ENCODE measurements at regions not wholly inside any gene's neighbourhood (a gene's known extent, or its start where the extent isn't known, plus 50 kb on each side); places are given as distances from the start of the nearest gene placed in this dataset.
A peak's percentile ranks its signal among the peaks of the same experiment; 100 is the strongest.

- WGBS, 2 experiments (ENCODE audit: low coverage in 1 of 2, low lambda C conversion rate in 2 of 2, missing lambda C conversion rate in 2 of 2): 3 to 6% methylated on average over 13 of the region's 13 CpGs
- in situ Hi-C loops (cut with MboI): no loop called here
- Histone ChIP-seq H3F3A (ENCODE audit: insufficient read depth) (peaks cover 24% of the 10 kb centered on the region), H3K4me1 (ENCODE audit: insufficient read depth) (peaks cover 28% of the 10 kb centered on the region), H3K27me3 (replicated peaks; ENCODE audit: insufficient read depth) (no peaks in the 10 kb centered on the region), H3K9me3 (ENCODE audit: low read depth) (no peaks in the 10 kb centered on the region), H2AFZ (peak overlapping the region; percentile 75), H3K9ac (peak overlapping the region; percentile 78), H4K20me1 (ENCODE audit: insufficient read depth) (no peaks in the 10 kb centered on the region), H3K36me3 (ENCODE audit: low read depth) (no peaks in the 10 kb centered on the region), H3K4me2 (ENCODE audit: unreplicated experiment) (peak overlapping the region; percentile 71), H3K79me2 (ENCODE audit: insufficient read depth) (no peaks in the 10 kb centered on the region), H3K27ac (peak overlapping the region; percentile 95), H3K9me2 (ENCODE audit: insufficient read depth) (no peaks in the 10 kb centered on the region), H3K4me3 (peak overlapping the region; percentile 57)
- DNase-seq: peak; percentile 95
- TF ChIP-seq EZH2phosphoT487 (IDR thresholded peaks at IDR 0.05; ENCODE audit: insufficient read depth, low read depth) (no peak), EZH2 (IDR thresholded peaks at IDR 0.05; ENCODE audit: insufficient read depth, poor library complexity, severe bottlenecking) (no peak)
Measured at GRCh38 chr13:111006506-111007031, 91.7 kb upstream of the ANKRD10 start.

GRCh38 chr13:111005808-111006505, 91.1 kb upstream of the ANKRD10 start:
- H3K27ac ChIP-seq: peak overlapping the region; percentile 95

GRCh38 chr13:111005364-111005763, 90.5 kb upstream of the ANKRD10 start:
- no peaks in the 10 kb centered on the region for H4K20me1 ChIP-seq (ENCODE audit: insufficient read depth)
- H3K36me3 ChIP-seq (ENCODE audit: low read depth): no peaks in the 10 kb centered on the region
- no peaks in the 10 kb centered on the region for H3K9me3 ChIP-seq (ENCODE audit: low read depth)
- peaks cover 28% of the 10 kb centered on the region for H3K4me1 ChIP-seq (ENCODE audit: insufficient read depth)
- H3K27me3 ChIP-seq (replicated peaks; ENCODE audit: insufficient read depth): no peaks in the 10 kb centered on the region
- peak overlapping the region; percentile 95 for H3K27ac ChIP-seq
- peak overlapping the region; percentile 71 for H3K4me2 ChIP-seq (ENCODE audit: unreplicated experiment)
- DNase-seq: peak; percentile 85
- H3K4me3 ChIP-seq: 0 out of 2 replicates have a peak overlapping the region, but pooled peaks have one; percentile 57
- peaks cover 24% of the 10 kb centered on the region for H3F3A ChIP-seq (ENCODE audit: insufficient read depth)
- no peak for TF ChIP-seq EZH2 (IDR thresholded peaks at IDR 0.05; ENCODE audit: insufficient read depth, poor library complexity, severe bottlenecking)
- TF ChIP-seq EZH2phosphoT487 (IDR thresholded peaks at IDR 0.05; ENCODE audit: insufficient read depth, low read depth): no peak
- in situ Hi-C loops (cut with MboI): no loop called here
- H3K9me2 ChIP-seq (ENCODE audit: insufficient read depth): no peaks in the 10 kb centered on the region
- peak overlapping the region; percentile 78 for H3K9ac ChIP-seq
- H2AFZ ChIP-seq: peak overlapping the region; percentile 75
- H3K79me2 ChIP-seq (ENCODE audit: insufficient read depth): no peaks in the 10 kb centered on the region
- 50 to 52% methylated on average over 6 of the region's 6 CpGs for WGBS, 2 experiments (ENCODE audit: low coverage in 1 of 2, low lambda C conversion rate in 2 of 2, missing lambda C conversion rate in 2 of 2)

More at GRCh38 chr13:111005808-111006505, 91.1 kb upstream of the ANKRD10 start:
- Histone ChIP-seq H3K9me3 (ENCODE audit: low read depth) (no peaks in the 10 kb centered on the region), H3F3A (ENCODE audit: insufficient read depth) (peaks cover 24% of the 10 kb centered on the region), H3K4me2 (ENCODE audit: unreplicated experiment) (peak overlapping the region; percentile 71), H3K9ac (peak overlapping the region; percentile 78), H3K4me3 (peak overlapping the region; percentile 57), H4K20me1 (ENCODE audit: insufficient read depth) (no peaks in the 10 kb centered on the region), H2AFZ (peak overlapping the region; percentile 75), H3K4me1 (ENCODE audit: insufficient read depth) (peaks cover 28% of the 10 kb centered on the region), H3K36me3 (ENCODE audit: low read depth) (no peaks in the 10 kb centered on the region), H3K27me3 (replicated peaks; ENCODE audit: insufficient read depth) (no peaks in the 10 kb centered on the region), H3K79me2 (ENCODE audit: insufficient read depth) (no peaks in the 10 kb centered on the region), H3K9me2 (ENCODE audit: insufficient read depth) (no peaks in the 10 kb centered on the region)
- in situ Hi-C loops (cut with MboI): no loop called here
- TF ChIP-seq EZH2phosphoT487 (IDR thresholded peaks at IDR 0.05; ENCODE audit: insufficient read depth, low read depth) (no peak), EZH2 (IDR thresholded peaks at IDR 0.05; ENCODE audit: insufficient read depth, poor library complexity, severe bottlenecking) (no peak)
- DNase-seq: peak; percentile 55
- WGBS, 2 experiments (ENCODE audit: low coverage in 1 of 2, low lambda C conversion rate in 2 of 2, missing lambda C conversion rate in 2 of 2): 27 to 28% methylated on average over 16 of the region's 16 CpGs

- Histone ChIP-seq H3K4me2 (ENCODE audit: unreplicated experiment) (no peak overlapping the region), H3F3A (ENCODE audit: insufficient read depth) (peaks cover 24% of the 10 kb centered on the region), H3K4me3 (no peak overlapping the region), H3K27me3 (replicated peaks; ENCODE audit: insufficient read depth) (no peaks in the 10 kb centered on the region), H3K9me3 (ENCODE audit: low read depth) (no peaks in the 10 kb centered on the region), H3K36me3 (ENCODE audit: low read depth) (no peaks in the 10 kb centered on the region), H3K9ac (no peak overlapping the region), H4K20me1 (ENCODE audit: insufficient read depth) (no peaks in the 10 kb centered on the region), H3K27ac (no peak overlapping the region), H3K9me2 (ENCODE audit: insufficient read depth) (no peaks in the 10 kb centered on the region), H3K4me1 (ENCODE audit: insufficient read depth) (peaks cover 28% of the 10 kb centered on the region), H3K79me2 (ENCODE audit: insufficient read depth) (no peaks in the 10 kb centered on the region), H2AFZ (no peak overlapping the region)
- 76 to 85% methylated on average over 6 of the region's 6 CpGs for WGBS, 2 experiments (ENCODE audit: low coverage in 1 of 2, low lambda C conversion rate in 2 of 2, missing lambda C conversion rate in 2 of 2)
- in situ Hi-C loops (cut with MboI): no loop called here
- DNase-seq: no peak
- no peak for TF ChIP-seq EZH2phosphoT487 (IDR thresholded peaks at IDR 0.05; ENCODE audit: insufficient read depth, low read depth)
- TF ChIP-seq EZH2 (IDR thresholded peaks at IDR 0.05; ENCODE audit: insufficient read depth, poor library complexity, severe bottlenecking): no peak
Measured at GRCh38 chr13:111004444-111004843, 89.6 kb upstream of the ANKRD10 start.
